Trophoblast cell (in vitro differentiated cells and primary cell): ENCODE measurements at regions not wholly inside any gene's neighbourhood (a gene's known extent, or its start where the extent isn't known, plus 50 kb on each side); places are given as distances from the start of the nearest gene placed in this dataset.

Experiments used
- DNase-seq, 2 donors: peaks; one replicate each; pipeline ENCODE4 v3.0.0-alpha.2; 2016
- H2AFZ ChIP-seq: 2 replicates; pipeline ENCODE4 v1.6.1; 2013; ENCODE audit warnings: low read length, moderate library complexity, mild to moderate bottlenecking; ENCODE audit not compliant: insufficient read depth, poor library complexity
- H2AK5ac ChIP-seq: 2 replicates; pipeline ENCODE4 v1.6.1; 2013; ENCODE audit warnings: mild to moderate bottlenecking, low read length
- H2BK120ac ChIP-seq: 2 replicates; pipeline ENCODE4 v1.6.1; 2013; ENCODE audit warnings: low read length, mild to moderate bottlenecking, moderate library complexity; ENCODE audit not compliant: insufficient read depth, poor library complexity
- H2BK12ac ChIP-seq: 2 replicates; pipeline ENCODE4 v1.6.1; 2013; ENCODE audit warnings: mild to moderate bottlenecking, low read length, moderate library complexity
- H2BK5ac ChIP-seq: 2 replicates; pipeline ENCODE4 v1.6.1; 2013; ENCODE audit warnings: low read length, low read depth, moderate library complexity, mild to moderate bottlenecking; ENCODE audit not compliant: poor library complexity
- H3K14ac ChIP-seq: 2 replicates; pipeline ENCODE4 v1.6.1; 2013; ENCODE audit warnings: mild to moderate bottlenecking, low read length
- H3K18ac ChIP-seq: 2 replicates; pipeline ENCODE4 v1.6.1; 2013; ENCODE audit warnings: mild to moderate bottlenecking, low read length
- H3K23ac ChIP-seq: 2 replicates; pipeline ENCODE4 v1.6.1; 2013; ENCODE audit warnings: low read length
- H3K27ac ChIP-seq: 2 replicates; pipeline ENCODE4 v1.5.1; 2013; ENCODE audit warnings: low read depth, mild to moderate bottlenecking, inconsistent platforms, low read length, moderate library complexity
- H3K27me3 ChIP-seq: 2 replicates; pipeline ENCODE4 v1.6.1; 2013; ENCODE audit warnings: inconsistent platforms, mild to moderate bottlenecking, low read length, moderate library complexity; ENCODE audit not compliant: insufficient read depth
- H3K36me3 ChIP-seq, 2 experiments: 1 replicate in 1 of 2; 2 replicates in 1 of 2; pipeline ENCODE4 v1.6.1; 2013; ENCODE audit warnings: low read length in 2 of 2, mild to moderate bottlenecking in 2 of 2, moderate library complexity in 1 of 2; ENCODE audit not compliant: insufficient read depth in 2 of 2, control insufficient read depth in 1 of 2
- H3K4ac ChIP-seq: 2 replicates; pipeline ENCODE4 v1.6.1; 2013; ENCODE audit warnings: low read depth, mild to moderate bottlenecking, low read length, moderate library complexity
- H3K4me1 ChIP-seq, 2 experiments: 1 replicate in 1 of 2; 2 replicates in 1 of 2; pipeline ENCODE4 v1.6.1; 2013; ENCODE audit warnings: low read length in 2 of 2, mild to moderate bottlenecking in 2 of 2, moderate library complexity in 1 of 2; ENCODE audit not compliant: insufficient read depth in 2 of 2, control insufficient read depth in 1 of 2
- H3K4me2 ChIP-seq: 2 replicates; pipeline ENCODE4 v1.6.1; 2013; ENCODE audit warnings: inconsistent platforms, mild to moderate bottlenecking, low read length, moderate library complexity
- H3K4me3 ChIP-seq: 2 replicates; pipeline ENCODE4 v1.5.1; 2013; ENCODE audit warnings: mild to moderate bottlenecking, low read depth, low read length, inconsistent platforms
- H3K79me1 ChIP-seq: one replicate; pipeline ENCODE4 v1.6.1; 2013; ENCODE audit warnings: low read length
- H3K79me2 ChIP-seq: 2 replicates; pipeline ENCODE4 v1.6.1; 2013; ENCODE audit warnings: low read length, mild to moderate bottlenecking; ENCODE audit not compliant: control insufficient read depth, insufficient read depth, poor library complexity
- H3K9ac ChIP-seq: 2 replicates; pipeline ENCODE4 v1.6.1; 2013; ENCODE audit warnings: mild to moderate bottlenecking, low read length
- H3K9me3 ChIP-seq: 2 replicates; pipeline ENCODE4 v1.6.1; 2013; ENCODE audit warnings: low read depth, mild to moderate bottlenecking, control low read depth, inconsistent platforms, low read length; ENCODE audit not compliant: insufficient read depth
- H4K12ac ChIP-seq: 2 replicates; pipeline ENCODE4 v1.6.1; 2013; ENCODE audit warnings: low read depth, mild to moderate bottlenecking, low read length, moderate library complexity
- H4K8ac ChIP-seq: 2 replicates; pipeline ENCODE4 v1.6.1; 2013; ENCODE audit warnings: low read depth, mild to moderate bottlenecking, low read length, moderate library complexity
- H4K91ac ChIP-seq: one replicate; pipeline ENCODE4 v1.6.1; 2013; ENCODE audit warnings: low read depth, mild to moderate bottlenecking, low read length, moderate library complexity
- WGBS: extraction: QIAGEN DNeasy Blood & Tissue Kit; methylation state at CpG from one replicate; pipeline ENCODE4 v1.1.7; 2013; ENCODE audit warnings: missing lambda C conversion rate; ENCODE audit not compliant: insufficient read length, insufficient coverage; ENCODE audit errors: extremely low coverage; 5-methylcytosine and 5-hydroxymethylcytosine counted together

- Histone ChIP-seq H2AFZ (no peak overlapping the region), H3K27me3 (no peaks in the 10 kb centered on the region), H3K79me2 (no peaks in the 10 kb centered on the region), H3K79me1 (no peaks in the 10 kb centered on the region), H2BK12ac (no peak overlapping the region), H3K18ac (no peak overlapping the region), H3K36me3 (no peaks in the 10 kb centered on the region), H3K4ac (no peak overlapping the region), H3K4me3 (no peak overlapping the region), H3K4me2 (no peak overlapping the region), H3K9me3 (no peaks in the 10 kb centered on the region), H4K91ac (no peak overlapping the region), H4K8ac (no peak overlapping the region), H4K12ac (no peak overlapping the region), H3K4me1 (no peaks in the 10 kb centered on the region), H3K14ac (no peak overlapping the region), H2BK120ac (no peak overlapping the region), H3K23ac (no peak overlapping the region), H2BK5ac (no peak overlapping the region), H3K9ac (no peak overlapping the region), H3K27ac (no peak overlapping the region), H2AK5ac (no peak overlapping the region)
- DNase-seq = no peak
- no CpG with 5 or more reads among the region's 1 CpG for WGBS
These were observed 276.9 kb downstream of the RAB28 start for GRCh38 chr4:13207226-13207625.

DNA sequence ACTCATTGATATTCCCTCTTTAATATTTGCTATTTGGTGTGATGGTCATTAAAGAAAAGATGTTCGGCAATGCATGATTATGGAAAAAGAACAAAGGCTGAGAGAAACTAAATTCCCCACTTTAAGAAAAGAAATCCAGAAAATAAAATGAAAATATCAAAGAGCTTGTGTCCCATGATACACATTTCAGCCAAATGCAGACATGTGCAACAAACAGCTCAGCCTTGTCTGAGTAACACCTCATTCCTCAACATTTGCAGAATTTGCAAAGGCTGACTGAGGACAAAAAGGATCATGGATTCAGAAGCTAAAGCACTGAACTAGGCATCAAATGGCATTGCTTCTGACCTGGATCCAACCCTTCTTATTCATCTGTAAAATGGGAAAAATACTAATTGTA lies 281.0 kb downstream of the RAB28 start:
- Histone ChIP-seq H3K27ac (no peak overlapping the region), H3K4ac (no peak overlapping the region), H3K79me2 (no peaks in the 10 kb centered on the region), H3K18ac (no peak overlapping the region), H3K27me3 (no peaks in the 10 kb centered on the region), H4K8ac (no peak overlapping the region), H3K4me1 (no peaks in the 10 kb centered on the region), H3K79me1 (no peaks in the 10 kb centered on the region), H2BK120ac (no peak overlapping the region), H2BK5ac (no peak overlapping the region), H2AK5ac (no peak overlapping the region), H3K14ac (no peak overlapping the region), H3K23ac (no peak overlapping the region), H3K36me3 (no peaks in the 10 kb centered on the region), H3K9me3 (no peaks in the 10 kb centered on the region), H3K9ac (no peak overlapping the region), H2BK12ac (no peak overlapping the region), H3K4me3 (no peak overlapping the region), H4K91ac (no peak overlapping the region), H3K4me2 (no peak overlapping the region), H2AFZ (no peak overlapping the region), H4K12ac (no peak overlapping the region)
- no CpG with 5 or more reads among the region's 1 CpG for WGBS
- DNase-seq = no peak

DNA sequence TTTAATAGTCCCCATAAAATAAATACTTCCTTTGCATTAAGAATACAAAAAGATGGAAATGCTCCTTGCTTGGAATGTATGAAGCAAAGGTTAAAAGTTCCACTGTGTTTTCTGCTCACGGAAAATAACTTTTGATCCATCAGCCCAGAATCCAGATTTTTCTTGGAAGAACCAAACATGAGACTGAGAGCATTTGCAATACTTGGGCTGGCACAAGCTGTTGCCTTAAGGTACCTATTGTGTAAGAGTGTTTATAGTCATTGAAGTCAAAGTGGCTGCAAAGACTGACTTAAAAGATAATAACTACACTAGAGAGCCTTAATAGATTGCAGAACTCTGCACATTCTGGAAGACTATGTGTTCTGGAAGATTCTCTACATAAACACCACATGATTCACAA lies 281.4 kb downstream of the RAB28 start:
- H3K9me3 ChIP-seq = no peaks in the 10 kb centered on the region
- H3K27ac ChIP-seq = no peak overlapping the region
- no peaks in the 10 kb centered on the region for H3K79me1 ChIP-seq
- H3K4me1 ChIP-seq = no peaks in the 10 kb centered on the region
- no CpG with 5 or more reads among the region's 1 CpG for WGBS
- no peaks in the 10 kb centered on the region for H3K36me3 ChIP-seq
- H2BK120ac ChIP-seq = no peak overlapping the region
- no peaks in the 10 kb centered on the region for H3K79me2 ChIP-seq
- no peak overlapping the region for H4K12ac ChIP-seq
- H3K14ac ChIP-seq = no peak overlapping the region
- no peak overlapping the region for H3K4me3 ChIP-seq
- no peak overlapping the region for H4K8ac ChIP-seq
- DNase-seq = no peak
- no peak overlapping the region for H3K9ac ChIP-seq
- no peaks in the 10 kb centered on the region for H3K27me3 ChIP-seq
- H3K4ac ChIP-seq = no peak overlapping the region
- no peak overlapping the region for H2BK5ac ChIP-seq
- H3K4me2 ChIP-seq = no peak overlapping the region
- H2AFZ ChIP-seq = no peak overlapping the region
- H2BK12ac ChIP-seq = no peak overlapping the region
- no peak overlapping the region for H4K91ac ChIP-seq
- H3K18ac ChIP-seq = no peak overlapping the region
- H3K23ac ChIP-seq = no peak overlapping the region
- no peak overlapping the region for H2AK5ac ChIP-seq

DNA sequence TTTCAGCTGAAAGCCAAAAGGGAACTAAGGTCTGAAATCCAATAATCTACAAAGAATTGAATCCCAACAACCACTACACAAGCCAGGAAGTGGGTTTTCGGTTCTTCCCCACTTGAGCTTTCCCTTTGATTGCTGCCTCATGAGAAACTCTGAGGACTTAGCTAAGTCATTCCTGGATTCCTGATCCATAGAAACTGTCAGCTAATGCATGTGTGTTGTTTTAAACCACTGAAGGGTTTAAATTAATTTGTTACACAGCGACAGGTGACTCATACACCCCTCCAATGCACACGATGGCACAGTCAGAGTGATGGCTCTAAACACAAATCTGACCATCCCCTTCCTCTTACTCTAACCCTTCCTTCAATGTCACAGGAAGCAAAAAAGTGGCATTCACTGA lies 282.9 kb downstream of the RAB28 start:
- no peak overlapping the region for H4K8ac ChIP-seq
- no peaks in the 10 kb centered on the region for H3K27me3 ChIP-seq
- no peak overlapping the region for H3K18ac ChIP-seq
- H2BK5ac ChIP-seq = no peak overlapping the region
- H3K4me3 ChIP-seq = no peak overlapping the region
- H3K14ac ChIP-seq = no peak overlapping the region
- H2AK5ac ChIP-seq = no peak overlapping the region
- WGBS = no CpG with 5 or more reads among the region's 3 CpGs
- H3K4me2 ChIP-seq = no peak overlapping the region
- H3K9ac ChIP-seq = no peak overlapping the region
- no peak overlapping the region for H2AFZ ChIP-seq
- H3K79me2 ChIP-seq = no peaks in the 10 kb centered on the region
- H2BK12ac ChIP-seq = no peak overlapping the region
- no peaks in the 10 kb centered on the region for H3K36me3 ChIP-seq
- H4K91ac ChIP-seq = no peak overlapping the region
- no peaks in the 10 kb centered on the region for H3K4me1 ChIP-seq
- no peak overlapping the region for H3K23ac ChIP-seq
- no peak for DNase-seq
- H4K12ac ChIP-seq = no peak overlapping the region
- H3K27ac ChIP-seq = no peak overlapping the region
- no peaks in the 10 kb centered on the region for H3K79me1 ChIP-seq
- no peak overlapping the region for H2BK120ac ChIP-seq
- H3K9me3 ChIP-seq = no peaks in the 10 kb centered on the region
- no peak overlapping the region for H3K4ac ChIP-seq
